ENCODE measurements at regions not wholly inside any gene's neighbourhood (a gene's known extent, or its start where the extent isn't known, plus 50 kb on each side); places are given as distances from the start of the nearest gene placed in this dataset.

DNA sequence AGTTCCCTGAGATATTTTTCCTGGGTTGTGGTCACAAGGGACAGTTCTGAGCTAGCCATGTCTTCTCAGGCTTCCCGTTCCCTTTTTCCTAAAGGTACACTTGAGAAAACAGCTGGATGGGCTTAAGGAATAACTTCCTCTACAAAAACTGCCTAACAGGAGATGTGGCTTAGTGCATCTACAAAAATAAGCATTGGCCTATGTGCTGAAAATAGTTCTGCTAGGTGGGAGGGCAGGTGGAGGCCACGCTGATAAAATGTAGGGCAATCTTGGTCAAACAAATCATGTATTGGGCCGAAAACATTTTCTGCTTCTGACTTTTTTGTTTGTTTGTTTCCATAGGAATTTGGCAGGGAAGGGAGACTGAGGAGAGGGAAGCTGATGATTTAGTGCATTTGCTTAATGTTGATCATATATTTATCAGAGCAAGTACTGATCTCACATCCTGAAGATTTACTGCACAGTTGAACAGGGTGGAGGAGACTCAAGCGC lies 409.4 kb upstream of the FZD8 start:
- Histone ChIP-seq H3K4me1 (ENCODE audit: insufficient read depth, low read length) (no peaks in the 10 kb centered on the region), H3K9me3 (ENCODE audit: control insufficient read depth, insufficient read depth, low read length) (peaks cover 3% of the 10 kb centered on the region), H3K36me3 (ENCODE audit: insufficient read depth, low read length) (no peaks in the 10 kb centered on the region), H3K9ac (ENCODE audit: low read depth, low read length) (no peak overlapping the region)

DNA sequence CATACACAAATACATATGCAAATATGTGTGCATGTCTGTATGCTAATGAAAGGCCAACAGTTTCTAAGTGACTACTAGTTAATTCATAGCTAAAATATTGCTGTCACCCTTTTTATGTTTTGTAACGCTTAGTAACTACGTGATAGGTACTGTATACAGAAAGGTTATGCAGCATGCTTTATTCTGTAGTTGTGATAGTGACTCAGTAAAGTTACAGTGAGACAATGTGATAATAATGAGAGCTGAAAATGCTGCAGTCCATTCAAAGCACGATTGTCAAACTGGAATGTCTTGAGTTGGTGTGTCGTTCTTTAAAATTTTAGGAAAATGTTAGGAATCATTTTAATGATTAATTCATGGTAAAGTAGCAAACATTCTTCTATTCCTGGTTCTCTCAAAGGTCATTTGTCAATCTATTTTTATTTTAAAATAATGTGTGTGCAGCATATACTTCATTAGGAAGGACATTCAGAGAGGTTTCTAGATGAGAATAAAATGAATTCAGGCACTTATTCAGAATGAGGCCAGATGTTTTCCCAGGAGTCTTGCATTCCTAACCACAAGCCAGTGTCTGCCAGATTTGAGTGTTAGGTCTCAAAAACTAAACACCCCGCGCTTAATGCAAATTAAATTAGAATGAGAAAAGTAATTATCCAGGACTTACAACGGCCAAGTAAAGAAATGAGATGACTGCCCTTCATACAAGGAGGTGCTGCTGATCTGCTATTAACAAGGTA lies 408.8 kb upstream of the FZD8 start:
- Histone ChIP-seq H3K36me3 (ENCODE audit: insufficient read depth, low read length) (no peaks in the 10 kb centered on the region), H3K4me1 (ENCODE audit: insufficient read depth, low read length) (no peaks in the 10 kb centered on the region), H3K9ac (ENCODE audit: low read depth, low read length) (no peak overlapping the region), H3K9me3 (ENCODE audit: control insufficient read depth, insufficient read depth, low read length) (peaks cover 3% of the 10 kb centered on the region)

DNA sequence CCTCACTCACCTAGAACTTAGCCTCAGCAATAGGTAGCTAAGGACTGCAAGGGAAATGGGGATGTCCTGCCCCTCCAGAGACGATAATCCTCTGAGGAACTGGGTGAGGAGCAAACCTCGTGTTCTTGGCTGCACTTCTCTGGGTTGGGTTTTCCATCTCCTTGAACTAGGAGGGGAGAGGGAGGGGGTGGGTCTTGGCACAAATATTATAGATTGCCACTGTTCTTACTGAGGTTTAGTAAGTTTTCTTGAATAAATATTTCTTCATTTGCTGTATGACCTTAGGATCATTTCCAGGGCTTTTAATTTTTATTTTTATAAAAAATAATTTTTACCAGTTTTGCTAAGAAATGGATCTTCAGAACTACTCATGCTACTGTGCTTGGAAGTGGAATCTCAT lies 406.7 kb upstream of the FZD8 start:
- Histone ChIP-seq H3K9me3 (ENCODE audit: control insufficient read depth, insufficient read depth, low read length) (no peaks in the 10 kb centered on the region), H3K9ac (ENCODE audit: low read depth, low read length) (no peak overlapping the region), H3K36me3 (ENCODE audit: insufficient read depth, low read length) (no peaks in the 10 kb centered on the region), H3K4me1 (ENCODE audit: insufficient read depth, low read length) (no peaks in the 10 kb centered on the region)

DNA sequence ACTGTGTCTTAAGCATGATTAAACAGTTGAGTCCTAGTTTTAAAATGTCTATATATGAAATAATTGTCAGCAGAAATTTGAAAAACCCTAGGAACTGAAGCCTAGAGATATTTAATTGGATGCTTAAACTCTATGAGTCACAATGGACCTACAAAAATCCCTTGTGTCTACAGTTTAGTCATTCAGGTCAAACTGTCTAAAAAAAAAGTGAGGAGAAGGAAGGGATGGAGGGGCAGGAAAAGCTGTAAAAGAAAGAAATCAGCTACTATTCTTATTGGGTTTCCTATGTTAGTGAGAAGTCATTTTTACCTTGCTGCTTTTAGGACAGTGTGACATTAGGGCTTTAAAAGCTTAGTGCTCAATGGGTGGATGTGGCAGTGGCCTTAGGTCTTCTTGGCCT lies 406.1 kb upstream of the FZD8 start:
- no peaks in the 10 kb centered on the region for H3K4me1 ChIP-seq (ENCODE audit: insufficient read depth, low read length)
- no peak overlapping the region for H3K9ac ChIP-seq (ENCODE audit: low read depth, low read length)
- no peaks in the 10 kb centered on the region for H3K36me3 ChIP-seq (ENCODE audit: insufficient read depth, low read length)
- no peaks in the 10 kb centered on the region for H3K9me3 ChIP-seq (ENCODE audit: control insufficient read depth, insufficient read depth, low read length)

DNA sequence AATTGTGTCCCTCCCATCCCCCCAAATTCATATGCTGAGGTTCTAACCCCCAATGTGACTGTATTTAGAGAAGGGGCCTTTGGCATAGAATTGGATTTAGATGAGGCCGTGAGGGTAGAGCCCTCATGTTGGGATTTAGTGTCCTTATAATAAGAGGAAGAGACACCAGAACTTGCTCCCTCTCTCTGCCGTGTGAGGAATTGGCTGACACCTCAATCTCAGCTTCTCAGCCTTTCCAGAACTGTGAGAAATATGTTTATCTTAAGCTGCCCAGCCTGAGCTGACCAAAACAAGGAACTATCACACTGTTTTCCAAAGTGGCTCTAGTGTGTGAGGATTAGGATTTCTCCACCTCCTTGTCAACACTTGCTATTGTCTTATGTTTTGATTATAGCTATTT lies 400.0 kb upstream of the FZD8 start:
- H3K4me1 ChIP-seq (ENCODE audit: insufficient read depth, low read length): no peaks in the 10 kb centered on the region
- H3K9ac ChIP-seq (ENCODE audit: low read depth, low read length): no peak overlapping the region
- no peaks in the 10 kb centered on the region; the same call in 1 of the 2 replicates for H3K9me3 ChIP-seq (ENCODE audit: control insufficient read depth, insufficient read depth, low read length)
- no peaks in the 10 kb centered on the region for H3K36me3 ChIP-seq (ENCODE audit: insufficient read depth, low read length)

DNA sequence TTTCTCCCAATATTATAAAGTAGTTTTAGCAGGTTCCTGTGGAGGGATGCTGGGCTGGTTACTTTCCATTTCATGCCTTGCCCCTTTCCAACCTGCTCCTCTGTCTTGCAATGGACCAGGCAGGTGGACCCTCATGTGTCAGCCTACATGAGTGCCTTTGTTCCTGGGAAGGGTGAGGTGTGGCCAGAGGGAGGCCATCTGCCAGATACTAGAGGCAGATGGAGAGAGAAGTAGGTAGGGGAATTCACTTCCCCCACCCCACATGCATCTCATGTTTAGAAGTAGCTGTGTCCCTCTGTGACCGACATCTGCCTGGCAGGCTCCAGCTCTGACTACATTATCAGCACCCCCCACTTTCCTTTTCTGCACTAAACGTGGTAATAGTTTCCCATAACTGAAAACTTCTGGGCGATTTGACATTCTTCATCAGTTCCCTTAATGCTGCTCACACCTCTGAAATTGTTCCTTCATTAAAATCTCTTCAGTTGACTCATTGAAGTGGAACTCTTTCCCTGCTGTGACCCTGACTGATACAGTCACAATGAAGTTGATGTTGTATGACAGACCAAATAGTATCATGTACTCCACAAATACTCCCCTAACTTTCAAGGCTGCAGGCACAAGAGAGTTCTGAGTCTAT lies 396.3 kb upstream of the FZD8 start:
- no peak overlapping the region for H3K9ac ChIP-seq (ENCODE audit: low read depth, low read length)
- H3K36me3 ChIP-seq (ENCODE audit: insufficient read depth, low read length): no peaks in the 10 kb centered on the region
- no peaks in the 10 kb centered on the region; the same call in 1 of the 2 replicates for H3K9me3 ChIP-seq (ENCODE audit: control insufficient read depth, insufficient read depth, low read length)
- no peaks in the 10 kb centered on the region for H3K4me1 ChIP-seq (ENCODE audit: insufficient read depth, low read length)

DNA sequence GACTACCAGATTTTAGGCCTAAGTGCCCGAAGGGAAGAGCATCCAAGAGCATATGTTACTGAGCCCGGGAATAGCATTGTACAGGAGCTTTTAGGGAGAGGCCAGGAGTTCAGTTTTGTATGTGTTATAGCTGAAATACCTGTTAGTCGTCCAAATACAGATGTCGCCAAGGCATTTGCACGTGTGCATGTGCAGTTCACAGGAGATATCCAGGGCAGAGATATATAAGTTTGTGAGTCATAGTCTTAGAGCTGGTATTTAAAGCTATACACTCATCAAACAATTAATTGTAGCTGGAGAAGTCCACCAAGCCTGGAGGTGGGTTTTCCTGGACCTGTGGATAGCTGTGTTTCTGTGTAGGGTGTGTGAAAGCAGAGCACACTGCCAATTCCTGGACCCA lies 394.0 kb upstream of the FZD8 start:
- Histone ChIP-seq H3K9ac (ENCODE audit: low read depth, low read length) (no peak overlapping the region), H3K36me3 (ENCODE audit: insufficient read depth, low read length) (no peaks in the 10 kb centered on the region), H3K4me1 (ENCODE audit: insufficient read depth, low read length) (no peaks in the 10 kb centered on the region), H3K9me3 (ENCODE audit: control insufficient read depth, insufficient read depth, low read length) (no peaks in the 10 kb centered on the region)

DNA sequence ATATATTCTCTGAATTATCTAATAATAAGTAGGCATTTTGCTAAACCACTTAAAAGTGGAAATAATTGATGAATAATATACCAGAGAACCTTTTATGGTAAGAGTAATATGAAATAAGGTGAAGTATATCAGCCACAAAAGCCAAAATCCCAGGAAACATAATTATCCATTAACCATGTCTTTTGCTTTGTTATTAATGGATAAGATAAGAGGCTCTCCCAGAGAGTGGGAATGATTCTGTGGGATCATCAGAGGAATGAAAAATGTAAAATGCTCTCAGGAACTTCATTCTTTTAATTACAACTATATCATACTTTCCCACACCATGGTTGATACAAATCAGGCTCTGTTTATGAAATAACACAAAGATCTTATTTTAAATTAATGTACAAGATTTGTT lies 391.7 kb upstream of the FZD8 start:
- H3K36me3 ChIP-seq (ENCODE audit: insufficient read depth, low read length): no peaks in the 10 kb centered on the region
- H3K9me3 ChIP-seq (ENCODE audit: control insufficient read depth, insufficient read depth, low read length): no peaks in the 10 kb centered on the region
- H3K9ac ChIP-seq (ENCODE audit: low read depth, low read length): no peak overlapping the region
- no peaks in the 10 kb centered on the region for H3K4me1 ChIP-seq (ENCODE audit: insufficient read depth, low read length)

DNA sequence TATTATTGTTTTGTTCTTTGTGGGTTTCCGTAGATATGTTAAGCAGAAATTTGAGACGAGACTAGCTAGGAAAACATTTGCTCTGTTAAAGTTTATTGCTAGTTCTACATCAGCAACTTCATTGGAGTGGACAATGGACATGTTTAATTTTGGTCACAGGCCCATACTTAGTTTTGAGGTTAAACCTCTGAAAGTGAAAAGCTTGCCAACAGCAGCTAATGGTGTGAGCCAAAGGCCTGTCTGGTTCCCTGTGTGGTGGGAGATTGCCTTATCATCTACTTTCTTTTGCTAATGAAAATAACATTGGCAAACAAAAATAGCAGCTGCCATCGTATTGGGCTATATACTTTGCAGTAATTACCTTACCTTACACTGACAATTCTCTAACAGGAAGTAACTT lies 388.4 kb upstream of the FZD8 start:
- no peaks in the 10 kb centered on the region for H3K4me1 ChIP-seq (ENCODE audit: insufficient read depth, low read length)
- no peak overlapping the region for H3K9ac ChIP-seq (ENCODE audit: low read depth, low read length)
- no peaks in the 10 kb centered on the region for H3K36me3 ChIP-seq (ENCODE audit: insufficient read depth, low read length)
- H3K9me3 ChIP-seq (ENCODE audit: control insufficient read depth, insufficient read depth, low read length): no peaks in the 10 kb centered on the region

DNA sequence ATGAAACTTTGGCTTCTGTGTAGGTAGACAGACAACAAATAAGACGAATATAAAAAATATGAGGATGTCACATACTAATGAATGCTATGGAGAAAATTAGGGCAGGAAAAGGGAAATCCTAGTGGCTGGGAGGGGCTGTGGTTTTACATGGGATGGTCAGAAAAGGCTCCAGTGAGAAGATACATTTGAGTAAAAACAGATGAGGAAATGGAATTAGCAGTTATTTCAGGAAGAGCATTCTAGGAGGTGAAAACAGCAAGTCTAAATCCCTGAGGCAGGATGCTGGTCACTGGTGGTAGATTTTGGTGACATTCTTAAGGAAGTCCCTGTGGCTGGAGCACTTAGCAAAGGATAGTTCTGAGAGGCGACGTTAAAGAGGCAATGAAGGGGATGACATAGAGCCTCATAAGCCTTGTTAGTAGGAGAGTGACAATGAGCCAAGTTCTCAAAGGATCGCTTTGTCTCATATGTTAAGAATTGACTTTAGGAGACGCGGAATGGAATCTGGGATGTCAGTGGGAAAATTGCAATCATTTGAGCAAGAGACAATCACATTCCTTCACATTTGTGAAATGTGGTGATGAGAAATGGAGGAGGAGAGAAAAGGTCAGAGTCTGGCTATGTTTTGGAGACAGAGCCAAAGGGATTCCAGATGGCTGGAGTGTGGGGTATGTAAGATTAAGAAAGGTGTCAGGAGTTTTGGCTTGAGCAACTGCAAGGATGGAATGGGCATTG lies 384.7 kb upstream of the FZD8 start:
- no peaks in the 10 kb centered on the region for H3K36me3 ChIP-seq (ENCODE audit: insufficient read depth, low read length)
- H3K4me1 ChIP-seq (ENCODE audit: insufficient read depth, low read length): no peaks in the 10 kb centered on the region
- no peaks in the 10 kb centered on the region for H3K9me3 ChIP-seq (ENCODE audit: control insufficient read depth, insufficient read depth, low read length)
- H3K9ac ChIP-seq (ENCODE audit: low read depth, low read length): no peak overlapping the region

DNA sequence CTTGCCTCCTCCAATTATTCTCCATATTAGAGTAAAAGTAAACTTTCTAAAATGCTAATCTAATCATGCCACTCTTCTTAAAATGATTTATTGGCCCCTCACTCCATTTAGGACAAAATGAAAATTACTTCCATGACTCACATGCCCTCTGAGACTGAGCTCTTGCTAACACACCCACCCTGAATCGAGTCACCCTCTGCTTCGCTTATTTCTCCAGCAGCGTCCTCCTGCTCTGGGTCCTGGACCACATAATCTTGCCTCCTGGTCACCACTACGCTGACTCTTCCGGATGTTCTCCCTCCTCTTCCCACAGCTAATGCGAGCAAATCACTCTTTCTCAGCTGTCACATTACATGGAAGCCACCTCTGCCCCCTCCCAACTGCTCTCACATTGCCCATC lies 384.0 kb upstream of the FZD8 start:
- H3K9me3 ChIP-seq (ENCODE audit: control insufficient read depth, insufficient read depth, low read length): no peaks in the 10 kb centered on the region
- H3K9ac ChIP-seq (ENCODE audit: low read depth, low read length): no peak overlapping the region
- H3K4me1 ChIP-seq (ENCODE audit: insufficient read depth, low read length): no peaks in the 10 kb centered on the region
- no peaks in the 10 kb centered on the region for H3K36me3 ChIP-seq (ENCODE audit: insufficient read depth, low read length)

DNA sequence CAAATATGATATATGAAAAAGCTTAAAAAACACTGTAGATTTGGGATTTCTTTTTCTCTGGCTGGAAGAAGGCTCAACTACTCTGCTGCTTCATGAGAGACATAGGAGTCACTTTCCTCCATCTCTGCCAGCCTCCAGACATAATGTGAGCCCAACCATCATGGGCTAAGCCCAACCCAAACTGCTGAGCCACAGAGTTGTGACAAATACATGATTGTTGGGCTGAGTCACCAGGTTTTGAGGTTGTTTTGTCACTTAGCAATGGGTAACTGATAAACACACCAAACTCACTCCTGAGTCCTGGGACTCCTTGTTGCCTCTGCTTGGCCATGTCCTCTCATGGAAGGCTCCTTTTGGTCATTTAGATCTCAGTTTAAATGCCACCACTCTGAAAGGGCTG lies 381.8 kb upstream of the FZD8 start:
- Histone ChIP-seq H3K9ac (ENCODE audit: low read depth, low read length) (no peak overlapping the region), H3K36me3 (ENCODE audit: insufficient read depth, low read length) (no peaks in the 10 kb centered on the region), H3K4me1 (ENCODE audit: insufficient read depth, low read length) (no peaks in the 10 kb centered on the region), H3K9me3 (ENCODE audit: control insufficient read depth, insufficient read depth, low read length) (no peaks in the 10 kb centered on the region)

DNA sequence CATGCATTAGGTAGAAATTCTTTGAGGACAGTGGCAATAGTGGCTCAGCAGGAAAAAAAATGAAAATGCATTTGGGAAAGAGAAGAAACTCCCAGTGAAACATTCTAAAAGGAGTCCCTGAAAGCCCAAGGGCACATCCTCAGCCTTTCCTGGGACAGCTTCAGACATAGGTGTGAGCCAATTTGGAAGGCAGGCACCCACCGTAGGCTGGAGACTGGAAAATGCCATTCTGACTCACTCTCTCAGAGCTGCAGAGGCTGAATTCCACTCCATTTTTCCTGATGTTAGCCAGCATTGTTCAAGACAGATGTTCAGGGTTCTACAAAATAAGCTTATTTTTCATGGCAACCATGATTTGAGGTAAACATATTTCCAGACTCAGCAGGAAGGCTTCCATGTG lies 379.0 kb upstream of the FZD8 start:
- H3K9ac ChIP-seq (ENCODE audit: low read depth, low read length): no peak overlapping the region
- no peaks in the 10 kb centered on the region for H3K4me1 ChIP-seq (ENCODE audit: insufficient read depth, low read length)
- no peaks in the 10 kb centered on the region for H3K36me3 ChIP-seq (ENCODE audit: insufficient read depth, low read length)
- no peaks in the 10 kb centered on the region for H3K9me3 ChIP-seq (ENCODE audit: control insufficient read depth, insufficient read depth, low read length)

DNA sequence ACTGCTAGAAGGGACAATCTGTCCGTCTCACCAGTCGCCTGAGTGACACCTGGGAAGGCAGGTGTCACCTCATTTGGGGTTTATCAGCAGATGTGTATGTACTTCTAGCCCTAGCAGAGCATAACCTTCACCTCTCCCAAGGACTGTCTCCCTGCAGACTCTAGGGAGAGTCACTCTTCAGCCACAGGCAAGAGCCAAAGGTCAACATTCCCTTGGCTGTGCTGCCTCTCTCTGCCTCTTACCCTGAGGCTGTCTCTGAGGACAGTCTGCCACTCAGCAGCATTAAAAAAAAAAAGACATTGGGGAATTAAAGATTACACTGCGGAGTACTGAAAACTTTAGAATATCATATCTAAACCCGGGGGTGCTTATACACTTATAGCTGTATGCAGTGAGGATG lies 377.7 kb upstream of the FZD8 start:
- no peak overlapping the region for H3K9ac ChIP-seq (ENCODE audit: low read depth, low read length)
- H3K36me3 ChIP-seq (ENCODE audit: insufficient read depth, low read length): no peaks in the 10 kb centered on the region
- no peaks in the 10 kb centered on the region for H3K4me1 ChIP-seq (ENCODE audit: insufficient read depth, low read length)
- H3K9me3 ChIP-seq (ENCODE audit: control insufficient read depth, insufficient read depth, low read length): no peaks in the 10 kb centered on the region

DNA sequence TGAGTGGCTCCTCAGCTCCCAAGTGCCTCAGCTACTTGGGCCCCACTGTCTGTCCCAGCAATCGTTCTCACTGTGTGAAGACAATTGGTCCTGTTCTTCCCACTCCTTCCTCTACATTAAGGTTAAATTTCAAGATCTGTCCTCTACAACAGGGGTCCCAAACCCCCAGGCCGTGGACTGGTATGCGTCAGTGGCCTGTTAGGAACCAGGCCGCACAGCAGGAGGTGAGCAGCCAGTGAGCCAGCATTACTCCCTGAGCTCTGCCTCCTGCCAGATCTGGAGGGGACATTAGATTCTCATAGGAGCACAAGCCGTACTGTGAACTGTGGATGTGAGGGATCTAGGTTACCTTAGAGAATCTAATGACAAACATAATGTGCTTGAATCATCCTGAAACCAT lies 376.9 kb upstream of the FZD8 start:
- H3K36me3 ChIP-seq (ENCODE audit: insufficient read depth, low read length): no peaks in the 10 kb centered on the region
- no peak overlapping the region for H3K9ac ChIP-seq (ENCODE audit: low read depth, low read length)
- no peaks in the 10 kb centered on the region for H3K4me1 ChIP-seq (ENCODE audit: insufficient read depth, low read length)
- no peaks in the 10 kb centered on the region for H3K9me3 ChIP-seq (ENCODE audit: control insufficient read depth, insufficient read depth, low read length)
